Ovary (tissue), 7 donors: ENCODE measurements at regions not wholly inside any gene's neighbourhood (a gene's known extent, or its start where the extent isn't known, plus 50 kb on each side); places are given as distances from the start of the nearest gene placed in this dataset.

Experiments
- DNase-seq, 5 donors: peaks; one replicate each; pipeline ENCODE4 v3.0.0-alpha.2; 2019 to 2020
- H3K27ac ChIP-seq, 2 donors: fragments of 200-600 bp; one replicate each; pipeline versions ENCODE4 v1.5.1 to v1.8.0; 2019 to 2022
- H3K27me3 ChIP-seq: fragments of 200-600 bp; one replicate; pipeline ENCODE4 v1.8.0; 2022
- H3K36me3 ChIP-seq: fragments of 200-600 bp; sonication (generic); one replicate; pipeline ENCODE4 v1.5.1; 2019
- H3K4me1 ChIP-seq: one replicate; pipeline ENCODE4 v1.8.1; 2013; ENCODE audit warnings: mild to moderate bottlenecking, moderate library complexity; ENCODE audit not compliant: insufficient read depth
- H3K4me3 ChIP-seq: fragments of 200-600 bp; sonication (generic); one replicate; pipeline ENCODE4 v1.5.1; 2017
- H3K9me3 ChIP-seq, 2 donors: fragments of 200-600 bp in 1 of 2; sonication (generic) in 1 of 2; one replicate each; pipeline versions ENCODE4 v1.5.1 to v1.8.1; 2013 to 2019; ENCODE audit warnings: mild to moderate bottlenecking in 1 of 2, moderate library complexity in 1 of 2
- EP300 ChIP-seq: sonication (generic); formaldehyde crosslinking; IDR thresholded peaks from one replicate; pipeline ENCODE4 v1.6.1; 2017; ENCODE audit warnings: antibody characterized with exemption
- POLR2A ChIP-seq: fragments of 450-650 bp; IDR thresholded peaks from one replicate; pipeline ENCODE4 v1.6.1; 2017; ENCODE audit warnings: antibody characterized with exemption, mild to moderate bottlenecking, moderate library complexity
- WGBS, 3 donors: extraction: QIAGEN DNeasy Blood & Tissue Kit in 1 of 3; methylation state at CpG; one replicate each; pipeline versions ENCODE4 v1.1.5 to v1.1.7; 2013 to 2017; 5-methylcytosine and 5-hydroxymethylcytosine counted together
- intact Hi-C, 4 donors: fragments of 100-400 bp; cut with DNase I; formaldehyde crosslinking; loops; one replicate each; pipeline versions ENCODE4 v1.11.0 to v1.15.1; 2022 to 2023
- TF ChIP-seq, protein P1 (sequence below), 3 donors: fragments of 450-650 bp in 2 of 3; fragments of 200-600 bp in 1 of 3; IDR thresholded peaks; one replicate each; pipeline versions ENCODE4 v1.5.1 to v1.8.0; 2016 to 2022; ENCODE audit warnings: antibody characterized with exemption in 3 of 3, mild to moderate bottlenecking in 1 of 3
- donor health status: DM: no; HTN: no; CAD: no; lungs with moderate emphysema.
- donor health status: DM: no; HTN: no; CAD: no.
- donor health status: Bipolar disorder and iron deficiency.
- donor health status: DM: no; HTN: no; CAD: no.
- donor health status: DM: yes; HTN: yes; CAD: no.

DNA sequence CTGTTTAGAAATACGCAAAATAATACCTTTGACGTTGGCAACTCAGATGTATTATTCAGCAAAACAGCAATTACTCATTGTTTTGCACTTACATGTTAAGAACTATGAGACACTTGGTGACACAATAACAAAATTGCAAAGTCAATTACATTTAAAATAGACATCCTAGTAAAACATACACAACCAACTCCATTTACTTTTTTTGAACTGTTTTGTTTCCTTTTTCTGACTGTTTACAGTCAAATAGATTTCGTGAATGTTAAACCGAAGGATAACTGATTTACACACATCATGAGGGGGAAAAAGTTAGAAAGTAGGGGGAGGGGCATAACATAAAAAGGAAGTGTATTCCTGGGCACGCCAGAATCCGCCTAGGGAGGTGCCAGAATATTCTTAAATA is 220.1 kb downstream of the MEF2C start:
- Histone ChIP-seq H3K4me1 (no peaks in the 10 kb centered on the region), H3K36me3 (no peaks in the 10 kb centered on the region), H3K27ac (no peak overlapping the region), H3K4me3 (no peak overlapping the region), H3K9me3 (no peaks in the 10 kb centered on the region), H3K27me3 (no peaks in the 10 kb centered on the region)
- DNase-seq, result no peak
- TF ChIP-seq, protein P1, sequence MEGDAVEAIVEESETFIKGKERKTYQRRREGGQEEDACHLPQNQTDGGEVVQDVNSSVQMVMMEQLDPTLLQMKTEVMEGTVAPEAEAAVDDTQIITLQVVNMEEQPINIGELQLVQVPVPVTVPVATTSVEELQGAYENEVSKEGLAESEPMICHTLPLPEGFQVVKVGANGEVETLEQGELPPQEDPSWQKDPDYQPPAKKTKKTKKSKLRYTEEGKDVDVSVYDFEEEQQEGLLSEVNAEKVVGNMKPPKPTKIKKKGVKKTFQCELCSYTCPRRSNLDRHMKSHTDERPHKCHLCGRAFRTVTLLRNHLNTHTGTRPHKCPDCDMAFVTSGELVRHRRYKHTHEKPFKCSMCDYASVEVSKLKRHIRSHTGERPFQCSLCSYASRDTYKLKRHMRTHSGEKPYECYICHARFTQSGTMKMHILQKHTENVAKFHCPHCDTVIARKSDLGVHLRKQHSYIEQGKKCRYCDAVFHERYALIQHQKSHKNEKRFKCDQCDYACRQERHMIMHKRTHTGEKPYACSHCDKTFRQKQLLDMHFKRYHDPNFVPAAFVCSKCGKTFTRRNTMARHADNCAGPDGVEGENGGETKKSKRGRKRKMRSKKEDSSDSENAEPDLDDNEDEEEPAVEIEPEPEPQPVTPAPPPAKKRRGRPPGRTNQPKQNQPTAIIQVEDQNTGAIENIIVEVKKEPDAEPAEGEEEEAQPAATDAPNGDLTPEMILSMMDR (IDR thresholded peaks at IDR 0.05), result no peak
- no peak for TF ChIP-seq EP300
- WGBS, 3 donors, result 10 to 15% (median 13%) methylated on average over 6 of the region's 6 CpGs
- intact Hi-C loops, result no loop called here

DNA sequence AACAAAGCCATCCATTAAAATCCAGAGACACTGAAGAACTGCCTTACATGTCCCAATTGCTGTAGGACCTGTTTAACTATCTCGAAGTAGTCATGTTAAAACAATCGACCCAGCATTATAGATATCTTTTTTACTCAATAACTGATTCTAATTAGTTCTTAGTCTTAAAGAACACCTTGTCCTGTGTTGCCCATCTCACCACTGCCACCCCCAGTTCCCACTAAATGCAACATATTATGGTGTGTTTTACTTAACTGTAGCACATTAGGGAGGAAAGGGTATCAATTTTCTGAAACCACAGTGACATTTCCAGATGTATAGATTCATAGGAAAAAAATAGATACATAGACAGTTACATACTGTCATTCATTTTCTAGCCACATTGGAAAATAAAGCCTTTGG is 221.2 kb downstream of the MEF2C start:
- Histone ChIP-seq H3K4me3 (no peak overlapping the region), H3K27me3 (no peaks in the 10 kb centered on the region), H3K4me1 (no peaks in the 10 kb centered on the region), H3K9me3 (no peaks in the 10 kb centered on the region), H3K27ac (no peak overlapping the region), H3K36me3 (no peaks in the 10 kb centered on the region)
- intact Hi-C loops, result no loop called here
- no peak for TF ChIP-seq POLR2A
- TF ChIP-seq, protein P1 (IDR thresholded peaks at IDR 0.05), result no peak
- no peak for TF ChIP-seq EP300
- DNase-seq, result no peak
- 21 to 30% (median 24%) methylated on average over 2 of the region's 2 CpGs for WGBS, 3 donors

DNA sequence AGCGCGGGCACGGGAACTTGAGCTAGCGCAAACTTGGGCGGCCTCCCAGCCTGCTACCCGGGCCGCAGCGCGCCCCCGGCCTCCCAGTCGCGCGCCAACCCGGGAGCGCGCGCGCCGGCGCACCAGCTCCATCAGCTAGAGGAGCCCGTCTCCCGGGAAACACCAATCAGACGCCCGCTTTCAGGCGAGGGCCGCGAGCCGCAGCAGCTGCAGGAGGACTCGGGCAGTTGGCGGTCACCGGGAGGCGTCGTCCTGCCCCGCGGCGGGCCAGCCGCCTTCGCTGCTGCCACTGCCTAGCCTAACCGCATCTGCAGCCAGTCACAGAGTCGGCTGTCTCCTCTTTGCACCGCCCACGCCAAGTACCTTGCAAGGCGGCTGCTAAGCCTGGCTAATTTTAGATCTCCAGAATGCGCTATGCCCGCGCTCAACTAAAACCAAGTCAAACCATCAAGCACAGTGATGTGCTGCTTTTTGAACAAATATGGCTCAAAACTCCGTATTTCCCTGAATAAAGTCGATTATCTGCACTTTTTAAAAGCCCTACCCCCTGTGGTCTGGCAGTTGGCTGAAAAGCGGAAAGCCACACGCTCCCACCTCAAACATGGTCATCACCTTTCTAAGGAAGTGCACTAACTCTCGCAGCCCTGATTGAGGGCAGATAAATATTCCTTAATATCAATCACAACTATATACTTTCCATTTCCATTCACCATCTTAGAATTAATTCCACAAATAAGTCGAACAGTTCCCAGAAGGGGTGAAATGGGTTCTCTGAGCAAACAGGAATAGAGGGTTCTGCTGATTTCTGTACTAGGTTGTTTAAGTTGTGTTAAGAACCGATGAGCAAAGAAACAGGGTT is 221.8 kb downstream of the MEF2C start:
- Histone ChIP-seq H3K9me3 (no peaks in the 10 kb centered on the region), H3K27me3 (no peaks in the 10 kb centered on the region), H3K36me3 (no peaks in the 10 kb centered on the region), H3K4me1 (no peaks in the 10 kb centered on the region), H3K4me3 (peak overlapping the region; percentile 28), H3K27ac (no peak overlapping the region)
- intact Hi-C loops, result no loop called here
- WGBS, 3 donors, result 1 to 3% (median 2%) methylated on average over 27 to 53 of the region's 53 CpGs
- TF ChIP-seq EP300 (no peak), POLR2A (no peak)
- TF ChIP-seq, protein P1 (IDR thresholded peaks at IDR 0.05), result no peak
- DNase-seq, result peak; percentile 55 to 78 (median 63)

DNA sequence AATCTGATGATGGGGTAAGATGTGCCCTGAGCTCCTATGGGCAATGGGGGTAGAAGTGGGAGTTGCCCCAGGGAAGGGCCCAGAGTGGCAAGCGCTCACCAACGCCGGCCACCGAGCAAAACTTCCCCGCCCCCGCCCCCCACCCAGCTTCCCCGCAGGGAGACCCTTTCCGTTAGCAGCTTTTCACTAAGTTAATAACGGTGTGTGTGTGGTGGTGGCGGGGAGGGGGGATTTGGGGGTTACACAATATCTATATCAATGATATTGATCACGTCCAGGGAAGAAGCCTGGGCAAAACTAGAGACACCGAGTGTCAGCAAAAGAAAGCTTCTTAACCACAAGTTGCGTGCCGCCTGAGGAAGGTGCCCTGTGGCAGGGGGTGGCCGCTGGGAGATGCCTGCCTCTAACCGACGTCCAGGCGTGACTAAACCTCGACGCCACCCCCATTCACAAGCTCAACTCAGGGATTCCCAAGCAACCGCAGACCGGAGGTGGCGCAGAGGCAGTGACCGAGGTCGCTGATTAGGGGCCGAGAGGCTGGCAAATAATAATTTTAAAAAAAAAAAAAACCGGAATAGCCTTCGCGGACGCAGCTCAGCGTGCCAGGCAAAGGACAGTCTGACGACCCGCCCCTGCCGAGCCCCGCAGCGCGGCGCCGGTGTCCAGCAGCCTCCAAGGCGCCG is 222.6 kb downstream of the MEF2C start:
- H3K4me1 ChIP-seq, result no peaks in the 10 kb centered on the region
- H3K27ac ChIP-seq, result no peak overlapping the region
- no peaks in the 10 kb centered on the region for H3K9me3 ChIP-seq
- intact Hi-C loops, result no loop called here
- H3K36me3 ChIP-seq, result no peaks in the 10 kb centered on the region
- H3K27me3 ChIP-seq, result no peaks in the 10 kb centered on the region
- DNase-seq, result no peak
- TF ChIP-seq, protein P1 (IDR thresholded peaks at IDR 0.05), result no peak
- no peak for TF ChIP-seq EP300
- TF ChIP-seq POLR2A, result no peak
- peak overlapping the region; percentile 28 for H3K4me3 ChIP-seq
- 3% methylated on average over 34 to 41 of the region's 41 CpGs for WGBS, 3 donors
